ENCODE measurements at regions not wholly inside any gene's neighbourhood (a gene's known extent, or its start where the extent isn't known, plus 50 kb on each side); places are given as distances from the start of the nearest gene placed in this dataset.

GRCh38 chr2:126437016-126437415 lies 218.9 kb upstream of the GYPC start:
- no peak for DNase-seq (ENCODE audit: low spot score in 2 of 2)
- Histone ChIP-seq H3K36me3 (no peaks in the 10 kb centered on the region), H3K27ac (no peak overlapping the region), H3K27me3 (no peaks in the 10 kb centered on the region), H3K9me3 (no peaks in the 10 kb centered on the region), H3K4me3 (no peak overlapping the region), H3K4me1 (no peaks in the 10 kb centered on the region)
- TF ChIP-seq POLR2AphosphoS5 (IDR thresholded peaks at IDR 0.05) = no peak
- no peak for TF ChIP-seq POLR2A (IDR thresholded peaks at IDR 0.05)
- no peak for TF ChIP-seq CTCF (IDR thresholded peaks at IDR 0.05)
- intact Hi-C loops (cut with DNase I; ENCODE audit: low total_unique reads) = no loop called here

GRCh38 chr2:126444512-126444911 lies 211.4 kb upstream of the GYPC start:
- Histone ChIP-seq H3K36me3 (no peaks in the 10 kb centered on the region), H3K27ac (no peak overlapping the region), H3K27me3 (no peaks in the 10 kb centered on the region), H3K4me1 (no peaks in the 10 kb centered on the region), H3K4me3 (no peak overlapping the region), H3K9me3 (no peaks in the 10 kb centered on the region)
- TF ChIP-seq CTCF (IDR thresholded peaks at IDR 0.05) (no peak), POLR2AphosphoS5 (IDR thresholded peaks at IDR 0.05) (no peak), POLR2A (IDR thresholded peaks at IDR 0.05) (no peak)
- intact Hi-C loops (cut with DNase I; ENCODE audit: low total_unique reads) = no loop called here
- no peak for DNase-seq (ENCODE audit: low spot score in 2 of 2)

- no peaks in the 10 kb centered on the region for H3K27me3 ChIP-seq
- intact Hi-C loops (cut with DNase I; ENCODE audit: low total_unique reads) = no loop called here
- TF ChIP-seq POLR2A (IDR thresholded peaks at IDR 0.05) (no peak), POLR2AphosphoS5 (IDR thresholded peaks at IDR 0.05) (no peak), CTCF (IDR thresholded peaks at IDR 0.05) (no peak)
- no peak overlapping the region for H3K27ac ChIP-seq
- no peaks in the 10 kb centered on the region for H3K9me3 ChIP-seq
- no peak overlapping the region for H3K4me3 ChIP-seq
- H3K4me1 ChIP-seq = no peaks in the 10 kb centered on the region
- H3K36me3 ChIP-seq = no peaks in the 10 kb centered on the region
- DNase-seq (ENCODE audit: low spot score in 2 of 2) = no peak
Measured at GRCh38 chr2:126446106-126446695, 209.8 kb upstream of the GYPC start.

GRCh38 chr2:126448611-126449010 lies 207.3 kb upstream of the GYPC start:
- DNase-seq (ENCODE audit: low spot score in 2 of 2) = no peak
- no peak overlapping the region for H3K27ac ChIP-seq
- intact Hi-C loops (cut with DNase I; ENCODE audit: low total_unique reads) = no loop called here
- no peaks in the 10 kb centered on the region for H3K27me3 ChIP-seq
- no peaks in the 10 kb centered on the region for H3K4me1 ChIP-seq
- TF ChIP-seq POLR2AphosphoS5 (IDR thresholded peaks at IDR 0.05) = no peak
- TF ChIP-seq CTCF (IDR thresholded peaks at IDR 0.05) = no peak
- TF ChIP-seq POLR2A (IDR thresholded peaks at IDR 0.05) = no peak
- H3K9me3 ChIP-seq = no peaks in the 10 kb centered on the region
- H3K36me3 ChIP-seq = no peaks in the 10 kb centered on the region
- H3K4me3 ChIP-seq = peak overlapping the region in 1 of 3 donors; percentile 0

GRCh38 chr2:126449677-126450076 lies 206.3 kb upstream of the GYPC start:
- H3K27ac ChIP-seq = no peak overlapping the region
- TF ChIP-seq POLR2A (IDR thresholded peaks at IDR 0.05) (no peak), POLR2AphosphoS5 (IDR thresholded peaks at IDR 0.05) (no peak), CTCF (IDR thresholded peaks at IDR 0.05) (no peak)
- DNase-seq (ENCODE audit: low spot score in 2 of 2) = no peak
- no peaks in the 10 kb centered on the region for H3K36me3 ChIP-seq
- no peaks in the 10 kb centered on the region for H3K27me3 ChIP-seq
- intact Hi-C loops (cut with DNase I; ENCODE audit: low total_unique reads) = no loop called here
- H3K9me3 ChIP-seq = no peaks in the 10 kb centered on the region
- no peaks in the 10 kb centered on the region for H3K4me1 ChIP-seq
- no peak overlapping the region for H3K4me3 ChIP-seq
